Coronary artery (tissue), 2 donors: ENCODE measurements at regions not wholly inside any gene's neighbourhood (a gene's known extent, or its start where the extent isn't known, plus 50 kb on each side); places are given as distances from the start of the nearest gene placed in this dataset.
"Not testable (repeated sequence)": the region's sequence is repeated elsewhere in the genome, so short reads cannot be mapped to it uniquely, and the experiment has no call there.

ENCODE experiments used
- DNase-seq: peaks from one replicate; pipeline ENCODE4 v3.0.0-alpha.2; 2017; ENCODE audit warnings: low spot score
- H3K27ac ChIP-seq, 2 donors: fragments of 200-600 bp; sonication (generic); one replicate each; pipeline ENCODE4 v1.5.1; 2016 to 2019
- H3K4me3 ChIP-seq: fragments of 200-600 bp; sonication (generic); 2 replicates; pipeline ENCODE4 v1.5.1; 2016; ENCODE audit warnings: mild to moderate bottlenecking, moderate library complexity
- TF ChIP-seq, protein P1 (sequence below): fragments of 200-600 bp; sonication (generic); IDR thresholded peaks from one replicate; pipeline ENCODE4 v1.5.1; 2019; ENCODE audit warnings: antibody characterized with exemption

DNA sequence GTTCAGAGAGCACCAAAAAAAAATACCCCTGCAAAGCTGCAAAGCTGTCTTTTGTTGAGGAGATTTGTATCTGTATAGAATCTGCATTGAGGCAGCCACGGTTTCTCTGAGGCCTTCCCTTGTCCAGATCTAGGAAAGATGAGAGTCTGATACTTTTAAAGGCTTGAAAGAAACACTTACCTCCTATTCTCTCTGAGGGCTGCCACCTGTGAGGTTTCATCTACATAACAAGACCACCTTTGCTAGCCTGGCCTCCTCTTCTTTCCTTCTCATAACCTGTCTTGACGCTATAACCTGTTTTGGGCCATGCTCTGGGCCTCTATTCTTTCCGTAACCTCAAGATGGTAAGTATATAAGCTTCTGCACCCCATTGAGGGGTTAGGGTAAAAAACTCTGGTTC lies 779.6 kb upstream of the HTR2C start:
- Histone ChIP-seq H3K4me3 (no peak overlapping the region), H3K27ac (no peak overlapping the region)
- TF ChIP-seq, protein P1, sequence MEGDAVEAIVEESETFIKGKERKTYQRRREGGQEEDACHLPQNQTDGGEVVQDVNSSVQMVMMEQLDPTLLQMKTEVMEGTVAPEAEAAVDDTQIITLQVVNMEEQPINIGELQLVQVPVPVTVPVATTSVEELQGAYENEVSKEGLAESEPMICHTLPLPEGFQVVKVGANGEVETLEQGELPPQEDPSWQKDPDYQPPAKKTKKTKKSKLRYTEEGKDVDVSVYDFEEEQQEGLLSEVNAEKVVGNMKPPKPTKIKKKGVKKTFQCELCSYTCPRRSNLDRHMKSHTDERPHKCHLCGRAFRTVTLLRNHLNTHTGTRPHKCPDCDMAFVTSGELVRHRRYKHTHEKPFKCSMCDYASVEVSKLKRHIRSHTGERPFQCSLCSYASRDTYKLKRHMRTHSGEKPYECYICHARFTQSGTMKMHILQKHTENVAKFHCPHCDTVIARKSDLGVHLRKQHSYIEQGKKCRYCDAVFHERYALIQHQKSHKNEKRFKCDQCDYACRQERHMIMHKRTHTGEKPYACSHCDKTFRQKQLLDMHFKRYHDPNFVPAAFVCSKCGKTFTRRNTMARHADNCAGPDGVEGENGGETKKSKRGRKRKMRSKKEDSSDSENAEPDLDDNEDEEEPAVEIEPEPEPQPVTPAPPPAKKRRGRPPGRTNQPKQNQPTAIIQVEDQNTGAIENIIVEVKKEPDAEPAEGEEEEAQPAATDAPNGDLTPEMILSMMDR, result no peak
- DNase-seq, result no peak

DNA sequence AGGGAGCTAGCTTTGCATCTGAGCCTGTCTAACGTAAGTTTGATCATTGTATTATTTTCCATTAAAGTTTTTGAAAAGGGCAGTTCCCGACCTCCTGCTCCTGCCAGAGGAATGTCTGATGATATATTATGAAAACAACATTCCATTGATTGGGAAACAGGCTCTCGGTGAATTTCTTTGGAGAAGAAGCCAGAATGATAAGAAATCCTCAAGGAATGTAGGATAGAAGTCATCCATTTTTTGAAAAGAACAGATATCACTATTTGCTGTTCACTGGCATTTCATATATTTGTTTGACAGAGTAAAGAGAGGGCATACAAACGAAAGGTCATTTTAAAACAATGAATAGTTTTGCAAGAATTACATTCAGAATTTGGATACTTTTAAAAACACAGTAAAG lies 781.0 kb upstream of the HTR2C start:
- H3K4me3 ChIP-seq, result no peak overlapping the region
- no peak overlapping the region for H3K27ac ChIP-seq
- DNase-seq, result no peak
- TF ChIP-seq, protein P1, result no peak

DNA sequence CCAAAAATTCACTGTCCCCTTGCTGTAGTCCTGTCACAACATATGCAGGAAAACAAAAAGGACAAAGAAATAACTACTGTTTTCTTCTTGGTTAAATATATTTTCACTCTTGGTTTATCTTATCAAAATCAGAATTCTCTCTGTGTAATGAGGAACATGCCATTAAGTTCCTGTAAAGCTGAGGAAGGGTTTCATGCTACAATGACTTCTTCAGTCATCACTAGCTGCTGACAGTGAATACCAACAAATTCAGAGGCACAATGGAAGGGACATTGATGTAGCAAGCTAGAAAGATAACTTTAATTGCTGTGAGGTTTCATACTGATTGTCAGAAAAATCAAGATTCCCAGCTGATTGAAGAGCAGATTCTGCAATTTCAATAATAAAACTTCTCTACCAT lies 782.9 kb upstream of the HTR2C start:
- no peak for DNase-seq
- H3K27ac ChIP-seq, result no peak overlapping the region
- no peak overlapping the region for H3K4me3 ChIP-seq
- TF ChIP-seq, protein P1, result no peak

DNA sequence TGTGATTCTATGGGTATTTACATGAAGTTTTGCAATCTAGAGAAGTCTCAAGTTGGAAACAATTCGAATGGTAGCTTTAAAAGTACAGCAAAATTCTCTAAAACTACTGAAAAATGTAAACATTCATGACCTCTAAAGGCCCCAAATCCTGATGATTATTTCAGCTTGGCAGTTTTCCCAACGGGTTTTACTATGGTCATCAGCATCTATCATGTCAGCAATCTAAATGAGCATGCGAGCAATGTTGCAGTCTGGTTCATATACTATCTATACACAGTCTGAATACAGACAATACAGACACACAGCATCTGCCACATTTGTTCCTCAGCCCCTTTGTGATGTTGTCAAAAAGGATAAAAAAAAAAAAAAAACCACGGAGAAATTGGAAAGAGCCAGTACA lies 790.3 kb upstream of the HTR2C start:
- no peak overlapping the region for H3K4me3 ChIP-seq
- TF ChIP-seq, protein P1, result no peak
- no peak overlapping the region for H3K27ac ChIP-seq
- no peak for DNase-seq

DNA sequence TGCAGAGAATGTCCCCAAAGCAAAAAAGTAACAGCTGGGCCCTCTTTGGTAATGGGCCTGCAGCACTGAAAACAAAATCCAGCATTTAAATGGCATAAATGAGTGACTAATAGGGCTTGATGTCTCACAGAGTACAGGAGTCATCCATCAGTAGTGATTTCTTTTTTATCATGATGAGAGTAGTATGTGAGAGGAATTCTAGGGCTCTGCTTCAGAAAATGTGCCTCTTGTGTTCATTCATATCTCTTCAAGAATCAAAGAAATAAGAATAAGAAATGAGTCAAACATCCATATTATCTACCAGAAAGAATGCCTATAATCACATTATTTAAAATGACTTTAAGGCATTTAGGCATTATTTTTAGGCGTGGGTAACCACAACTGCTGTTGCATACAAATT lies 792.9 kb upstream of the HTR2C start:
- no peak for DNase-seq

DNA sequence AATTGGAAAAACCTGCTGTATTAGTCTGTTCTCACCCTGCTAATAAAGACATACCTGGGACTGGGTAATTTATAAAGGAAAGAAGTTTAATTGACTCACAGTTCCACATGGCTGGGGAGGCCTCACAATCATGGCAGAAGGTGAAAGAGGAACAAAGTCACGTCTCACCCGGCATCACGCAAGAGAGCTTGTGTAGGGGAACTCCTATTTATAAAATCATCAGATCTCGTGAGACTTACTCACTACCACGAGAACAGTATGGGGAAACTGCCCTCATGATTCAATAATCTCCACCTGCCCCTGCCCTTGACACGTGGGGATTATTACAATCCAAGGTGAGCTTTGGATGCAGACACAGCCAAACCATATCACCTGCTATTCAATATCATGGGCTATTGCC lies 799.1 kb upstream of the HTR2C start:
- not testable (repeated sequence) for DNase-seq, H3K4me3 ChIP-seq, H3K27ac ChIP-seq

More for the DNA sequence above, 792.9 kb upstream of the HTR2C start:
- no peak overlapping the region for H3K4me3 ChIP-seq
- TF ChIP-seq, protein P1, result no peak
- no peak overlapping the region for H3K27ac ChIP-seq

DNA sequence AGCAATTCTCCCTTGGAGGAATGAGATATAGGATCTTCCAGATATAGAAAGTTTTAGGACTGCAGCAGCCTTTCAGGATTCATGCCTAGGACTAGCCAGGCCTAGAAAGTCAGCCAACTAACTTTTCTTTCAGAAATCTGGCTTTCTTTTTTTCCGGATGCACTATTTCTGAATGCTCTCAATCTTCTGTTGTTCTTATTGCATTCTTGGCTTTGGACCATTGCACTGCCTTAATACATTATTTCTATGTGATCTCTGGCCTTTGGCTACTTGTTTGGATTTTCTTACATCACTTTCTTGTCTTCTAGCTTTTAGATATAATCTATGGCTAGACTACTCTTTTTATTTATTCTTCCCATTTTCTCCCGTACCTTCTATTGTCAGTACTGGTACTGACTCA lies 813.1 kb upstream of the HTR2C start:
- no peak for DNase-seq
- no peak overlapping the region for H3K4me3 ChIP-seq

More for the DNA sequence above, 813.1 kb upstream of the HTR2C start:
- TF ChIP-seq, protein P1, result no peak
- H3K27ac ChIP-seq, result no peak overlapping the region
